ENCODE measurements at regions not wholly inside any gene's neighbourhood (a gene's known extent, or its start where the extent isn't known, plus 50 kb on each side); places are given as distances from the start of the nearest gene placed in this dataset.

- Histone ChIP-seq H3K36me3 (ENCODE audit: control insufficient read depth in 2 of 2, insufficient read depth in 1 of 2, low read length in 2 of 2) (no peaks in the 10 kb centered on the region), H3K27ac (ENCODE audit: extremely low read depth, low read depth, low read length) (no peak overlapping the region), H3K4me3 (ENCODE audit: low read depth, low read length) (no peak overlapping the region), H3K4me1 (ENCODE audit: control insufficient read depth, insufficient read depth, low read length) (no peaks in the 10 kb centered on the region), H3K9me3 (ENCODE audit: control insufficient read depth, insufficient read depth, low read depth, low read length) (no peaks in the 10 kb centered on the region)
- CTCF ChIA-PET, result no interaction called here
- TF ChIP-seq IKZF3 (tag by site-specific recombination; IDR thresholded peaks at IDR 0.05) (no peak), ZNF48 (tag by site-specific recombination; IDR thresholded peaks at IDR 0.05) (no peak), ZNF175 (tag by site-specific recombination; IDR thresholded peaks at IDR 0.05) (no peak), ZNF704 (tag by site-specific recombination; IDR thresholded peaks at IDR 0.05) (no peak), INSM2 (tag by site-specific recombination; IDR thresholded peaks at IDR 0.05) (no peak), ZSCAN23 (tag by site-specific recombination; IDR thresholded peaks at IDR 0.05) (no peak)
- POLR2A ChIA-PET, result no interaction called here
Measured at GRCh38 chr9:120263836-120264235, 316.1 kb downstream of the CDK5RAP2 start.

GRCh38 chr9:120261419-120261818 lies 318.5 kb downstream of the CDK5RAP2 start:
- no peak overlapping the region for H3K27ac ChIP-seq (ENCODE audit: extremely low read depth, low read depth, low read length)
- no peaks in the 10 kb centered on the region for H3K4me1 ChIP-seq (ENCODE audit: control insufficient read depth, insufficient read depth, low read length)
- ChIA-PET CTCF (interaction anchor here (0.6 kb wide), 1 partner anchor 37 kb away, joined by 4 read pairs; no protein-coding TSS in a partner anchor), POLR2A (no interaction called here)
- no peak overlapping the region for H3K4me3 ChIP-seq (ENCODE audit: low read depth, low read length)
- TF ChIP-seq ZNF24 (tag by site-specific recombination; IDR thresholded peaks at IDR 0.05) (no peak), ZNF280D (tag by site-specific recombination; IDR thresholded peaks at IDR 0.05) (no peak), ZNF530 (tag by site-specific recombination; IDR thresholded peaks at IDR 0.05; ENCODE audit: low read depth) (no peak), GFI1B (tag by site-specific recombination; IDR thresholded peaks at IDR 0.05) (no peak), INSM2 (tag by site-specific recombination; IDR thresholded peaks at IDR 0.05) (no peak), ZNF23 (tag by site-specific recombination; IDR thresholded peaks at IDR 0.05; ENCODE audit: borderline replicate concordance) (no peak), KLF1 (tag by site-specific recombination; IDR thresholded peaks at IDR 0.05) (no peak), KLF7 (tag by site-specific recombination; IDR thresholded peaks at IDR 0.05; ENCODE audit: borderline replicate concordance) (no peak), TRIM28 (IDR thresholded peaks at IDR 0.05; ENCODE audit: borderline replicate concordance, low read length) (no peak), ZNF404 (tag by site-specific recombination; IDR thresholded peaks at IDR 0.05) (no peak), ZNF239 (tag by site-specific recombination; IDR thresholded peaks at IDR 0.05) (no peak), ZFP3 (tag by site-specific recombination; IDR thresholded peaks at IDR 0.05; ENCODE audit: low read depth) (no peak), PRDM1 (tag by site-specific recombination; IDR thresholded peaks at IDR 0.05) (no peak), ZNF335 (tag by site-specific recombination; conservative IDR thresholded peaks at IDR 0.05) (no peak), ZFP69B (tag by site-specific recombination; IDR thresholded peaks at IDR 0.05) (no peak), ZNF37A (tag by site-specific recombination; IDR thresholded peaks at IDR 0.05) (no peak), RBAK (tag by site-specific recombination; IDR thresholded peaks at IDR 0.05) (no peak), ZBTB10 (tag by site-specific recombination; IDR thresholded peaks at IDR 0.05) (no peak)
- H3K9me3 ChIP-seq (ENCODE audit: control insufficient read depth, insufficient read depth, low read depth, low read length), result no peaks in the 10 kb centered on the region
- no peaks in the 10 kb centered on the region for H3K36me3 ChIP-seq (ENCODE audit: control insufficient read depth in 2 of 2, insufficient read depth in 1 of 2, low read length in 2 of 2)

Data from HEK293 (cell line).